Activated CD8-positive, alpha-beta T cell treated with anti-CD3 and anti-CD28 coated beads, Interleukin-2, amount 10 ng/mL, durations not matched to agents 7 days and 5 days (primary cell): ENCODE measurements at regions not wholly inside any gene's neighbourhood (a gene's known extent, or its start where the extent isn't known, plus 50 kb on each side); places are given as distances from the start of the nearest gene placed in this dataset.

Source experiments
- ATAC-seq: fragments of 150-1000 bp; cut with Tn5 transposase; one replicate; pipeline ENCODE4 v1.10.0; 2021; ENCODE audit warnings: moderate library complexity
- CTCF ChIA-PET: fragments of 350-600 bp; sonication (Branson Sonifier 250); formaldehyde crosslinking; loops from one replicate; lab custom pipeline; 2021; ENCODE audit warnings: antibody characterized with exemption; lab: Charles Lee
- POLR2A ChIA-PET: fragments of 350-600 bp; sonication (Branson Sonifier 250); formaldehyde crosslinking; loops from one replicate; lab custom pipeline; 2021; ENCODE audit warnings: antibody characterized with exemption; lab: Charles Lee
- DNase-seq: peaks from one replicate; pipeline ENCODE4 v3.0.0-alpha.2; 2020
- H3K27ac Mint-ChIP-seq: one replicate; pipeline ENCODE4 v1.8.0; 2021; ENCODE audit warnings: mild to moderate bottlenecking, mixed read lengths
- H3K27me3 Mint-ChIP-seq: one replicate; pipeline ENCODE4 v1.8.0; 2021; ENCODE audit warnings: low read depth, mixed read lengths
- H3K36me3 Mint-ChIP-seq: one replicate; pipeline ENCODE4 v1.8.0; 2021; ENCODE audit warnings: low read depth, mixed read lengths
- H3K4me1 Mint-ChIP-seq: one replicate; pipeline ENCODE4 v1.8.0; 2021; ENCODE audit warnings: low read depth, mixed read lengths
- H3K4me3 Mint-ChIP-seq: one replicate; pipeline ENCODE4 v1.8.0; 2021; ENCODE audit warnings: mild to moderate bottlenecking, mixed read lengths
- H3K9me3 Mint-ChIP-seq: one replicate; pipeline ENCODE4 v1.8.0; 2022; ENCODE audit warnings: mixed read lengths; ENCODE audit not compliant: insufficient read depth

- Mint-ChIP-seq H3K36me3 (no peaks in the 10 kb centered on the region), H3K4me3 (no peak overlapping the region), H3K9me3 (no peaks in the 10 kb centered on the region), H3K27ac (no peak overlapping the region), H3K27me3 (peaks cover 2% of the 10 kb centered on the region), H3K4me1 (no peaks in the 10 kb centered on the region)
- no peak for DNase-seq
- ATAC-seq, result no peak
- ChIA-PET CTCF (interaction anchor here (1.0 kb wide), 1 partner anchor 57 kb away, joined by 3 read pairs; no protein-coding TSS in a partner anchor), POLR2A (no interaction called here)
Measured at GRCh38 chr3:30069056-30069455, 537.3 kb upstream of the TGFBR2 start.

- H3K27ac Mint-ChIP-seq, result no peak overlapping the region
- H3K36me3 Mint-ChIP-seq, result no peaks in the 10 kb centered on the region
- H3K27me3 Mint-ChIP-seq, result peaks cover 2% of the 10 kb centered on the region
- H3K4me1 Mint-ChIP-seq, result no peaks in the 10 kb centered on the region
- no peak overlapping the region for H3K4me3 Mint-ChIP-seq
- ChIA-PET POLR2A (no interaction called here), CTCF (interaction anchor here (2.2 kb wide), 1 partner anchor 126 kb away, joined by 6 read pairs; no protein-coding TSS in a partner anchor)
- no peaks in the 10 kb centered on the region for H3K9me3 Mint-ChIP-seq
- ATAC-seq (no peak), DNase-seq (no peak)
Measured at GRCh38 chr3:30073040-30073439, 533.4 kb upstream of the TGFBR2 start.

- ATAC-seq (no peak), DNase-seq (no peak)
- H3K4me1 Mint-ChIP-seq, result no peaks in the 10 kb centered on the region
- CTCF ChIA-PET, result interaction anchor here (2.2 kb wide), 1 partner anchor 125 kb away, joined by 6 read pairs; no protein-coding TSS in a partner anchor
- POLR2A ChIA-PET, result interaction anchor here (0.7 kb wide), 1 partner anchor 533 kb away, joined by 5 read pairs; the partner anchor contains the start of gene TGFBR2
- H3K4me3 Mint-ChIP-seq, result no peak overlapping the region
- no peaks in the 10 kb centered on the region for H3K36me3 Mint-ChIP-seq
- no peak overlapping the region for H3K27ac Mint-ChIP-seq
- peaks cover 2% of the 10 kb centered on the region for H3K27me3 Mint-ChIP-seq
- H3K9me3 Mint-ChIP-seq, result no peaks in the 10 kb centered on the region
Measured at GRCh38 chr3:30073622-30074021, 532.8 kb upstream of the TGFBR2 start.

GRCh38 chr3:30075514-30075913, 530.9 kb upstream of the TGFBR2 start:
- ChIA-PET POLR2A (no interaction called here), CTCF (no interaction called here)
- no peaks in the 10 kb centered on the region for H3K4me1 Mint-ChIP-seq
- DNase-seq, result no peak
- no peaks in the 10 kb centered on the region for H3K9me3 Mint-ChIP-seq
- ATAC-seq, result no peak
- H3K4me3 Mint-ChIP-seq, result no peak overlapping the region
- H3K36me3 Mint-ChIP-seq, result no peaks in the 10 kb centered on the region
- H3K27me3 Mint-ChIP-seq, result peaks cover 2% of the 10 kb centered on the region
- no peak overlapping the region for H3K27ac Mint-ChIP-seq

- H3K9me3 Mint-ChIP-seq, result no peaks in the 10 kb centered on the region
- POLR2A ChIA-PET, result no interaction called here
- H3K4me3 Mint-ChIP-seq, result no peak overlapping the region
- DNase-seq, result no peak
- no peaks in the 10 kb centered on the region for H3K4me1 Mint-ChIP-seq
- no peak overlapping the region for H3K27ac Mint-ChIP-seq
- CTCF ChIA-PET, result no interaction called here
- H3K27me3 Mint-ChIP-seq, result peaks cover 2% of the 10 kb centered on the region
- H3K36me3 Mint-ChIP-seq, result no peaks in the 10 kb centered on the region
- no peak for ATAC-seq
Measured at GRCh38 chr3:30076899-30077298, 529.5 kb upstream of the TGFBR2 start.

GRCh38 chr3:30077746-30078145, 528.7 kb upstream of the TGFBR2 start:
- ATAC-seq (no peak), DNase-seq (no peak)
- no peak overlapping the region for H3K27ac Mint-ChIP-seq
- H3K27me3 Mint-ChIP-seq, result peaks cover 2% of the 10 kb centered on the region
- ChIA-PET POLR2A (interaction anchor here (0.6 kb wide), 1 partner anchor 565 kb away, joined by 4 read pairs; no protein-coding TSS in a partner anchor), CTCF (no interaction called here)
- no peak overlapping the region for H3K4me3 Mint-ChIP-seq
- H3K4me1 Mint-ChIP-seq, result no peaks in the 10 kb centered on the region
- H3K9me3 Mint-ChIP-seq, result no peaks in the 10 kb centered on the region
- H3K36me3 Mint-ChIP-seq, result no peaks in the 10 kb centered on the region

- DNase-seq, result no peak
- H3K4me1 Mint-ChIP-seq, result no peaks in the 10 kb centered on the region
- CTCF ChIA-PET, result no interaction called here
Measured at GRCh38 chr3:30078736-30079135, 527.7 kb upstream of the TGFBR2 start.

GRCh38 chr3:30081904-30082303, 524.5 kb upstream of the TGFBR2 start:
- Mint-ChIP-seq H3K4me1 (peaks cover 12% of the 10 kb centered on the region), H3K4me3 (no peak overlapping the region), H3K27me3 (no peaks in the 10 kb centered on the region), H3K9me3 (no peaks in the 10 kb centered on the region), H3K36me3 (no peaks in the 10 kb centered on the region), H3K27ac (no peak overlapping the region)
- ChIA-PET POLR2A (no interaction called here), CTCF (no interaction called here)
- ATAC-seq (no peak), DNase-seq (no peak)

More at GRCh38 chr3:30078736-30079135, 527.7 kb upstream of the TGFBR2 start:
- Mint-ChIP-seq H3K36me3 (no peaks in the 10 kb centered on the region), H3K27me3 (no peaks in the 10 kb centered on the region), H3K9me3 (no peaks in the 10 kb centered on the region), H3K27ac (no peak overlapping the region), H3K4me3 (no peak overlapping the region)
- POLR2A ChIA-PET, result no interaction called here
- ATAC-seq, result no peak

GRCh38 chr3:30082652-30083051, 523.7 kb upstream of the TGFBR2 start:
- H3K4me1 Mint-ChIP-seq, result peaks cover 12% of the 10 kb centered on the region
- DNase-seq, result no peak
- no peak for ATAC-seq
- no peaks in the 10 kb centered on the region for H3K9me3 Mint-ChIP-seq
- no peaks in the 10 kb centered on the region for H3K27me3 Mint-ChIP-seq
- no peak overlapping the region for H3K4me3 Mint-ChIP-seq
- H3K27ac Mint-ChIP-seq, result no peak overlapping the region
- POLR2A ChIA-PET, result no interaction called here
- no peaks in the 10 kb centered on the region for H3K36me3 Mint-ChIP-seq
- CTCF ChIA-PET, result no interaction called here

GRCh38 chr3:30083315-30083714, 523.1 kb upstream of the TGFBR2 start:
- Mint-ChIP-seq H3K36me3 (no peaks in the 10 kb centered on the region), H3K27me3 (no peaks in the 10 kb centered on the region), H3K4me1 (peaks cover 12% of the 10 kb centered on the region), H3K4me3 (no peak overlapping the region), H3K27ac (no peak overlapping the region), H3K9me3 (no peaks in the 10 kb centered on the region)
- ATAC-seq (no peak), DNase-seq (no peak)
- ChIA-PET CTCF (no interaction called here), POLR2A (no interaction called here)

GRCh38 chr3:30084316-30084715, 522.1 kb upstream of the TGFBR2 start:
- no peak for DNase-seq
- CTCF ChIA-PET, result no interaction called here
- Mint-ChIP-seq H3K36me3 (no peaks in the 10 kb centered on the region), H3K9me3 (no peaks in the 10 kb centered on the region), H3K27me3 (peaks cover 2% of the 10 kb centered on the region), H3K4me1 (peaks cover 12% of the 10 kb centered on the region), H3K27ac (no peak overlapping the region), H3K4me3 (no peak overlapping the region)
- ATAC-seq, result no peak
- POLR2A ChIA-PET, result no interaction called here

GRCh38 chr3:30084971-30085403, 521.4 kb upstream of the TGFBR2 start:
- no peak for ATAC-seq
- H3K36me3 Mint-ChIP-seq, result no peaks in the 10 kb centered on the region
- peaks cover 2% of the 10 kb centered on the region for H3K27me3 Mint-ChIP-seq
- POLR2A ChIA-PET, result no interaction called here
- no peak overlapping the region for H3K4me3 Mint-ChIP-seq
- no peak for DNase-seq
- CTCF ChIA-PET, result interaction anchor here (1.1 kb wide), 1 partner anchor 114 kb away, joined by 4 read pairs; no protein-coding TSS in a partner anchor
- H3K4me1 Mint-ChIP-seq, result peaks cover 12% of the 10 kb centered on the region
- no peaks in the 10 kb centered on the region for H3K9me3 Mint-ChIP-seq
- H3K27ac Mint-ChIP-seq, result no peak overlapping the region

- no peak for DNase-seq
- ChIA-PET POLR2A (no interaction called here), CTCF (interaction anchor here (1.1 kb wide), 1 partner anchor 114 kb away, joined by 4 read pairs; no protein-coding TSS in a partner anchor)
- no peaks in the 10 kb centered on the region for H3K9me3 Mint-ChIP-seq
- H3K27ac Mint-ChIP-seq, result no peak overlapping the region
- H3K27me3 Mint-ChIP-seq, result peaks cover 2% of the 10 kb centered on the region
- no peaks in the 10 kb centered on the region for H3K36me3 Mint-ChIP-seq
- ATAC-seq, result no peak
- peaks cover 12% of the 10 kb centered on the region for H3K4me1 Mint-ChIP-seq
- H3K4me3 Mint-ChIP-seq, result no peak overlapping the region
Measured at GRCh38 chr3:30085486-30085885, 520.9 kb upstream of the TGFBR2 start.
